ENCODE measurements at regions not wholly inside any gene's neighbourhood (a gene's known extent, or its start where the extent isn't known, plus 50 kb on each side); places are given as distances from the start of the nearest gene placed in this dataset.

DNA sequence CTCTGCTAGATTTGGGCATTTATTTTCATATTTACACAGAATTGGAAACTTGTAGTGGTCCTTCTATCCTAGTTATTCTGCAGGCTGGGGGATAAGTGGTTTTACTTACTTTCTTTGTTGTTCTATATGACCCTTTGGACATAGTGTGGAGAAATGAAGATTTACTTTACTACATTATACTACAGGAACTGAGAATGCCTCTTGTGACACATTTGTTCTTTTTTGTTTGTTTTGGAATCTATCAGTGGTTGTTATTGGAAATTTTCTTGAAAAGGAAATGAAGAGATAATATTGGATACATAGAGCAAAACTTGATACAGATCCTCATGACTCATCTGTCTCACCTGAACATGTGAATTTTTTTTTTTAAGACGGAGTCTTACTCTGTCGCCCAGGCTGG, 146.1 kb upstream of the DPYD start:
- TF ChIP-seq, protein P1, sequence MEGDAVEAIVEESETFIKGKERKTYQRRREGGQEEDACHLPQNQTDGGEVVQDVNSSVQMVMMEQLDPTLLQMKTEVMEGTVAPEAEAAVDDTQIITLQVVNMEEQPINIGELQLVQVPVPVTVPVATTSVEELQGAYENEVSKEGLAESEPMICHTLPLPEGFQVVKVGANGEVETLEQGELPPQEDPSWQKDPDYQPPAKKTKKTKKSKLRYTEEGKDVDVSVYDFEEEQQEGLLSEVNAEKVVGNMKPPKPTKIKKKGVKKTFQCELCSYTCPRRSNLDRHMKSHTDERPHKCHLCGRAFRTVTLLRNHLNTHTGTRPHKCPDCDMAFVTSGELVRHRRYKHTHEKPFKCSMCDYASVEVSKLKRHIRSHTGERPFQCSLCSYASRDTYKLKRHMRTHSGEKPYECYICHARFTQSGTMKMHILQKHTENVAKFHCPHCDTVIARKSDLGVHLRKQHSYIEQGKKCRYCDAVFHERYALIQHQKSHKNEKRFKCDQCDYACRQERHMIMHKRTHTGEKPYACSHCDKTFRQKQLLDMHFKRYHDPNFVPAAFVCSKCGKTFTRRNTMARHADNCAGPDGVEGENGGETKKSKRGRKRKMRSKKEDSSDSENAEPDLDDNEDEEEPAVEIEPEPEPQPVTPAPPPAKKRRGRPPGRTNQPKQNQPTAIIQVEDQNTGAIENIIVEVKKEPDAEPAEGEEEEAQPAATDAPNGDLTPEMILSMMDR (IDR thresholded peaks at IDR 0.05; ENCODE audit: borderline replicate concordance, control extremely low read depth, extremely low read depth, insufficient read depth, missing control alignments), result no peak
- in situ Hi-C loops (cut with MboI; ENCODE audit: low sequenced_read_pairs, unreplicated experiment), result loop anchor here (25.0 kb wide), 1 partner anchor 395 kb away; no protein-coding TSS in a partner anchor
- no peak for DNase-seq (ENCODE audit: low spot score)

DNA sequence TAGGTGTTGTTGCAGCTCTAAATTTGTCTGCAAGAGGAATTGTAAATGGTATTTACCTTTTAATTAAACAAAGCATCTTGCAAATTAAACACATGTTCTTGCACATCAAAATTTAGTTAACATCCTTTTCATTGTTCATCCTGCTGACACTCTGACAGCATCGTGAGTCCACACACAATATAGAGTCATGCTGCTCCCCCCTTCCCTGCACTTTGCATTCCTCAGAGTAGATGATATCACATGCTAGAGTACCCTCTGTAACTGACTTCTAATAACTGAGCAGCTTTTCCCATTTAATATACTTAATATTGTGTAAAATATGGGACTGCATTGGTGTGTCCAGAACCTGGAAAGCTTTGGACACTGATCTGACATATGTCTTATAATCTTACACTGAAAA, 138.8 kb upstream of the DPYD start:
- DNase-seq (ENCODE audit: low spot score), result no peak
- TF ChIP-seq, protein P1 (IDR thresholded peaks at IDR 0.05; ENCODE audit: borderline replicate concordance, control extremely low read depth, extremely low read depth, insufficient read depth, missing control alignments), result no peak
- in situ Hi-C loops (cut with MboI; ENCODE audit: low sequenced_read_pairs, unreplicated experiment), result loop anchor here (10.0 to 25.0 kb wide), 2 partner anchors 403 to 1095 kb away; no protein-coding TSS in a partner anchor

DNA sequence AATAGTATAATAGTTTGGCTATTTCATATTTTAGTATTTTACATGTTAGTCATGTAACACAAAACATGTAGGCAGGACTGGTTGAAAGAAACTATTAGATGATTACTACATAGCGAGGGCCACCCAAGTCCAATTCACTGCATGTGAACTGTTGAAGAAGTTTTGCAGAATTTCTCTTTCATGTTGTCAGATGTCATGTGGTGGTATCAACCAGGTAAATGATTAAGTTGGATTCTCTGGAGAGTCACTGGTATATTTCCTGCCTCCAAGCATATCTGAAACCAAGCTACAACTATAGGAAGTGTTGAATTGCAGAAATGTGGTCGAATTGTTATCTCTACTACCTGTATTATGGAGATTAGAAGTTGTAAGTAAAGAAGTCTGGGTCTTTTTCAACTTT, 137.8 kb upstream of the DPYD start:
- in situ Hi-C loops (cut with MboI; ENCODE audit: low sequenced_read_pairs, unreplicated experiment), result loop anchor here (10.0 to 25.0 kb wide), 2 partner anchors 404 to 1094 kb away; no protein-coding TSS in a partner anchor
- no peak for DNase-seq (ENCODE audit: low spot score)
- TF ChIP-seq, protein P1 (IDR thresholded peaks at IDR 0.05; ENCODE audit: borderline replicate concordance, control extremely low read depth, extremely low read depth, insufficient read depth, missing control alignments), result no peak

DNA sequence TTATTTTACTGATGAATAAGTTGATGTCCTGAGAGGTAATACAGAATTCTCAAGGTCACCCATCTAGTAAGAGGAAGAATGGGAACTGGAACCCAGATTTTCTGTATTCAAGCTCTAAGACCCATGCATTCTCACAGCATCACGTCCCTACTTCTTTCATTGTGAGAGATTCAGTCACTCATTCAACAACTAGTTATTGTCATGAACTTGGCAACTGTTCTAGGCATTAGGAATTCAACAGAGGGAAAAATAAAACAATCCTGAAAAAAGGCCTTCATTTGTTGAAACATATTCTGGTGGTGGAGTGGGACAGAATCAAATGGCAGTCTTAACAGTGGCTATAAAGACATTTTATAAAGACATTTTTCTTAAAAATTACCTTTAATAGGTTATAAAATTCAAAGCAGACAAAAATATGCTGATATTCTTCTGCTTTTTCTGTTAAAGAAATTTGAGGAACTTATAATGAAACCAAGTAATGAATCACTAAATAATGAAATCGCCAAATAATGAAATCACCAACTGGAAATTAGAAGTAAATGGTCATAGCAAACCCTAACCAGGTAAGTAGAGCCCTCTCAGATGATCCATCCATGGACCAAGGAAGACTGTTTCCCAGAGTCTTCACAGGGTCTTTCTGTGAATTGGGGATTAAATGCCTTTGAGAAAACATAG, 136.5 kb upstream of the DPYD start:
- in situ Hi-C loops (cut with MboI; ENCODE audit: low sequenced_read_pairs, unreplicated experiment), result loop anchor here (10.0 to 25.0 kb wide), 2 partner anchors 405 to 1093 kb away; no protein-coding TSS in a partner anchor
- TF ChIP-seq, protein P1 (IDR thresholded peaks at IDR 0.05; ENCODE audit: borderline replicate concordance, control extremely low read depth, extremely low read depth, insufficient read depth, missing control alignments), result no peak
- DNase-seq (ENCODE audit: low spot score), result no peak

DNA sequence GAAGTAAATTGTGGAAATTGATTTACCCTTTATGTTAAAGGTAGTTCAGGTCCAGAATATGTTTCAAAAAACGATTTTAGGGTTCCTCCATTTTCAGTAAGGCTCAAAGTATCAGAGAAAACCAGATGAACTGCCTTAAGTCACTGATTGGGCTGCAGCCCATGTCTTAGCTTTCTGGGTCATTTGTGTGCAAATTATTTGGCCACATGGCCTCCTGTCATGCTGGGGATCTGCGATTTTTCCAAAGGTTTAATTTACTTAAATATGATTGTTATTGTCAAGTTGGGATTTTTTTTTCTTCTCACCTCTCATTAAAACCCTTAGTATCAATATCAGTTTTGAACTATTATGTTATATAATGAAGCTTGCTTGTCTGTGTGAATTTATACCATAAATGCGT, 135.9 kb upstream of the DPYD start:
- TF ChIP-seq, protein P1 (IDR thresholded peaks at IDR 0.05; ENCODE audit: borderline replicate concordance, control extremely low read depth, extremely low read depth, insufficient read depth, missing control alignments), result no peak
- in situ Hi-C loops (cut with MboI; ENCODE audit: low sequenced_read_pairs, unreplicated experiment), result loop anchor here (10.0 to 25.0 kb wide), 2 partner anchors 406 to 1092 kb away; no protein-coding TSS in a partner anchor
- DNase-seq (ENCODE audit: low spot score), result no peak

DNA sequence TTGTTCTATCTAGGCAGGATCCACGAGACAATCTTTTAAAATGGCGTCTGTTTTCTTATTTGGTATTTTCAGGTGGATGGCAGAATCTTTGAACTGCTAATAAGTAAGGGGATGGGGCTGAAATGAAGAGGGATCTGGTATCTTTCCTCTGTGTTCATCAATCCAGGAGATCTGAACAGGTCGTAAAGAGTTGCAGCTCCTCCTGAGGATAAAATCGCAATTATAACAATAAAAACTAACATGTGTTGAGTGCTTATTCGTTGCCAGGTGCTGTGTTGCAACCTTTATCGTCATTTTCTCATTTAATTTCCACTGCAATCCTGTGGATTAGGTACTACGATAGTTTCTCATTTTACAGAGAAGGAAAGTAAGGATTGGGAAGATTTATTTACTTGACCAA, 134.6 kb upstream of the DPYD start:
- TF ChIP-seq, protein P1 (IDR thresholded peaks at IDR 0.05; ENCODE audit: borderline replicate concordance, control extremely low read depth, extremely low read depth, insufficient read depth, missing control alignments), result no peak
- DNase-seq (ENCODE audit: low spot score), result no peak
- in situ Hi-C loops (cut with MboI; ENCODE audit: low sequenced_read_pairs, unreplicated experiment), result loop anchor here (10.0 to 25.0 kb wide), 2 partner anchors 407 to 1091 kb away; no protein-coding TSS in a partner anchor

Data from GM13976 (cell line).